ENCODE measurements at regions not wholly inside any gene's neighbourhood (a gene's known extent, or its start where the extent isn't known, plus 50 kb on each side); places are given as distances from the start of the nearest gene placed in this dataset.

DNA sequence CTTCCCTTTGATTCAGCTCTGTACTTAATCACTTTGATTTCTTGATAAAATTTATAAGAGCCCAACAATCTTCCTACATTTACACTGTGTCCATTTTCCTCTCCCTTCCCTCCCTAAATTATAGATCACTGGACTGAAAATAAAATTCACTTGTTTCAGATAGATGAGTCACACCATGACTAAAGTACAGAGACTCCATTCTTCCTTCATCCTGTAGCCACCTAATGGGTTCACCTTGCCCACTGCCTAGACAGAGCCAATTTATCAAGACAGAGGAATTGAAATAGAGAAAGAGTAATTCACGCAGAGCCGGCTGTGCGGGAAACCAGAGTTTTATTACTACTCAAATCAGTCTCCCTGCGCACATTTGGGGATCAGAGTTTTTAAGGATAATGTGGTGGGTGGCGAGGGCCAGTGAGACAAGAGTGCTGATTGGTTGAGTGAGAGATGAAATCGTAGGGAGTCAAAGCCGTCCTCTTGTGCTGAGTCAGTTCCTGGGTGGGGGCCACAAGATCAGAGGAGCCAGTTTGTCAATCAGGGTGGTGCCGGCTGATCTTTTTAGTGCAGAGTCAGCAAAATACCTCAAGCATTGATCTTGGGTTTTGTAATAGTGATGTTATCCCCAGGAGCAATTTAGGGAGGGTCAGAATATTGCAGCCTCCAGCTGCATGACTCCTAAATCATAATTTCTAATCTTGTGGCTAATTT is 71.3 kb upstream of the MED14 start:
- in situ Hi-C loops (cut with MboI) (no loop called here), intact Hi-C loops (cut with micrococcal nuclease; ENCODE audit: unreplicated experiment) (no loop called here)
- RAD21 ChIA-PET (ENCODE audit: unreplicated experiment): no interaction called here
- no peaks in the 10 kb centered on the region for H3K4me1 ChIP-seq (ENCODE audit: control insufficient read depth, insufficient read depth, low read length)
- POLR2A ChIA-PET: no interaction called here
- H3K79me2 ChIP-seq (ENCODE audit: control insufficient read depth, insufficient read depth, low read length): no peaks in the 10 kb centered on the region
- H4K20me1 ChIP-seq (ENCODE audit: control insufficient read depth, insufficient read depth): no peaks in the 10 kb centered on the region
- SMC1A ChIA-PET (ENCODE audit: uncharacterized antibody, unreplicated experiment): interaction anchor here (0.9 to 1.1 kb wide), 2 partner anchors 156 to 309 kb away, joined by 3 to 4 read pairs; no protein-coding TSS in a partner anchor
- 66% methylated on average over 8 of the region's 8 CpGs for WGBS (ENCODE audit: insufficient coverage, insufficient replicate concordance, low lambda C conversion rate, missing lambda C conversion rate)
- no peak overlapping the region for H3K27ac ChIP-seq (ENCODE audit: control insufficient read depth, insufficient read depth)
- no peak for FAIRE-seq
- no peak for DNase-seq (ENCODE audit: low read depth, low spot score)
- no peaks in the 10 kb centered on the region; a peak in 2 of 4 replicates for H3K27me3 ChIP-seq (replicated peaks in 1 of 2; ENCODE audit: control insufficient read depth in 2 of 2, insufficient read depth in 2 of 2, low read length in 1 of 2)
- H2AFZ ChIP-seq (ENCODE audit: control insufficient read depth, low read depth, low read length): no peak overlapping the region
- no peak for ATAC-seq
- H3K36me3 ChIP-seq (ENCODE audit: control insufficient read depth in 2 of 2, insufficient read depth in 2 of 2, low read length in 1 of 2): no peaks in the 10 kb centered on the region
- H3K4me3 ChIP-seq: no peak overlapping the region
- TF ChIP-seq CREB1 (IDR thresholded peaks at IDR 0.05; ENCODE audit: low read depth): no peak
- TF ChIP-seq, protein P1, sequence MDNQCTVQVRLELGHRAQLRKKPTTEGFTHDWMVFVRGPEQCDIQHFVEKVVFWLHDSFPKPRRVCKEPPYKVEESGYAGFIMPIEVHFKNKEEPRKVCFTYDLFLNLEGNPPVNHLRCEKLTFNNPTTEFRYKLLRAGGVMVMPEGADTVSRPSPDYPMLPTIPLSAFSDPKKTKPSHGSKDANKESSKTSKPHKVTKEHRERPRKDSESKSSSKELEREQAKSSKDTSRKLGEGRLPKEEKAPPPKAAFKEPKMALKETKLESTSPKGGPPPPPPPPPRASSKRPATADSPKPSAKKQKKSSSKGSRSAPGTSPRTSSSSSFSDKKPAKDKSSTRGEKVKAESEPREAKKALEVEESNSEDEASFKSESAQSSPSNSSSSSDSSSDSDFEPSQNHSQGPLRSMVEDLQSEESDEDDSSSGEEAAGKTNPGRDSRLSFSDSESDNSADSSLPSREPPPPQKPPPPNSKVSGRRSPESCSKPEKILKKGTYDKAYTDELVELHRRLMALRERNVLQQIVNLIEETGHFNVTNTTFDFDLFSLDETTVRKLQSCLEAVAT (IDR thresholded peaks at IDR 0.05): no peak
- no peak for TF ChIP-seq SMC3 (IDR thresholded peaks at IDR 0.05; ENCODE audit: borderline replicate concordance, low read length)
- TF ChIP-seq, protein P2, sequence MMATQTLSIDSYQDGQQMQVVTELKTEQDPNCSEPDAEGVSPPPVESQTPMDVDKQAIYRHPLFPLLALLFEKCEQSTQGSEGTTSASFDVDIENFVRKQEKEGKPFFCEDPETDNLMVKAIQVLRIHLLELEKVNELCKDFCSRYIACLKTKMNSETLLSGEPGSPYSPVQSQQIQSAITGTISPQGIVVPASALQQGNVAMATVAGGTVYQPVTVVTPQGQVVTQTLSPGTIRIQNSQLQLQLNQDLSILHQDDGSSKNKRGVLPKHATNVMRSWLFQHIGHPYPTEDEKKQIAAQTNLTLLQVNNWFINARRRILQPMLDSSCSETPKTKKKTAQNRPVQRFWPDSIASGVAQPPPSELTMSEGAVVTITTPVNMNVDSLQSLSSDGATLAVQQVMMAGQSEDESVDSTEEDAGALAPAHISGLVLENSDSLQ (IDR thresholded peaks at IDR 0.05): no peak
- H3K4me2 ChIP-seq (ENCODE audit: control insufficient read depth, insufficient read depth): no peak overlapping the region
- BruUV-seq (replicated peaks): no TSS peak
- no peak overlapping the region for H3K9ac ChIP-seq (ENCODE audit: control insufficient read depth, insufficient read depth, low read length)
- no peaks in the 10 kb centered on the region; the same call in 2 of the 3 replicates for H3K9me3 ChIP-seq (replicated peaks; ENCODE audit: control insufficient read depth, insufficient read depth, low read length)
- CTCF ChIA-PET: interaction anchor here (2.9 kb wide), 1 partner anchor 13 kb away, joined by 9 read pairs; no protein-coding TSS in a partner anchor
